BJ (cell line): ENCODE measurements at regions not wholly inside any gene's neighbourhood (a gene's known extent, or its start where the extent isn't known, plus 50 kb on each side); places are given as distances from the start of the nearest gene placed in this dataset.

Experiments used
- CTCF ChIA-PET: fragments of 350-600 bp; formaldehyde crosslinking; extraction: SDS; loops from one replicate; lab custom pipeline; 2021; ENCODE audit warnings: antibody characterized with exemption, inconsistent platforms; lab: Yijun Ruan, JAX
- POLR2A ChIA-PET: fragments of 300-600 bp; sonication (Branson Sonifier 250); formaldehyde crosslinking; extraction: SDS; loops from one replicate; lab custom pipeline; 2021; ENCODE audit warnings: antibody characterized with exemption; lab: Charles Lee
- DNase-seq: peaks from one replicate; pipeline ENCODE4 v3.0.0-alpha.2; 2011; ENCODE audit warnings: low read depth
- H3K27me3 ChIP-seq: 2 replicates; pipeline ENCODE4 v1.6.0; 2011; ENCODE audit warnings: low read length; ENCODE audit not compliant: control insufficient read depth, insufficient read depth
- H3K36me3 ChIP-seq: 2 replicates; pipeline ENCODE4 v1.5.1; 2011; ENCODE audit warnings: low read length; ENCODE audit not compliant: control insufficient read depth, insufficient read depth
- H3K4me3 ChIP-seq: 2 replicates; pipeline ENCODE4 v1.5.1; 2011; ENCODE audit warnings: low read depth, mild to moderate bottlenecking, control low read depth, low read length
- CTCF ChIP-seq: IDR thresholded peaks from 2 replicates; pipeline ENCODE4 v1.5.1; 2011; ENCODE audit warnings: low read depth, mild to moderate bottlenecking, control low read depth, inconsistent platforms, low read length, moderate library complexity; ENCODE audit not compliant: insufficient read depth

DNA sequence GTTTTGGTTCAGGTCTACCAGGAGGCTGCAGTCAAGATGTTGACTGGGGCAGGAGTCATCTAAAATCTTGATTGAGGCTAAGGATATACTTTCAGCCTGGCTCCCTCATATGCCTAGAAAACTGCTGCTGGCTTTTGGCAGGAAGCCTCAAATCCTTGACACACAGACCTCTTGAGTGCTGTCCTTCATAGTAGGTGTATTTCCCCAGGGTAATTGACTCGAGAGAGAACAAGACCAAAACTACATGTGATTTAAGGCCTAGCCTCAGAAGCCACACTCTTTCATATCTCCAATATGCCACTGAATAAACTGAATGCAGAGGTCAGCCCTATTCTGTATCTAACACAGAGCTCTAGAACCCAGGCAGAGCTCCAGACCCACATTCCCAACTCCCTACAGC lies 402.3 kb upstream of the ADAMTS16 start:
- Histone ChIP-seq H3K27me3 (no peaks in the 10 kb centered on the region), H3K4me3 (no peak overlapping the region), H3K36me3 (no peaks in the 10 kb centered on the region)
- no peak for TF ChIP-seq CTCF
- DNase-seq = no peak
- POLR2A ChIA-PET = no interaction called here
- CTCF ChIA-PET = no interaction called here

DNA sequence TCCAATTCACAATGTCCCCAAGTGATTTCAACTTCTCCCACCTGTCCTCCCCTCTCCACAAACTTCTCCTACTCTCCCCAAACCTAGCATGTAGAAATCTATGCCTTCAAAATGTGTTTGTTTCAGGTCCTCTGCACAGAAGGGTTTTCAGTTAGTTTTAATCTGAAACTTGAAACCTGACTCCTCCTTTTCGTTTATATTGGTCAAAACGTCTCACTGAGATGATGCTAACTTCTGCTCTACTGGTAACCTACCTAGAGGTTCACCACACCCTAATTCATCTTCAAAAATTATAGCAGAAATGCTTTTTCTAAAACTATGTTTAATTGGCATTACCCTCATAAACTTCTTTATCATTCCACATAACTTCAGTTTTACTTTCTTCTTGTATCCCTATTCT lies 401.8 kb upstream of the ADAMTS16 start:
- TF ChIP-seq CTCF = no peak
- Histone ChIP-seq H3K27me3 (no peaks in the 10 kb centered on the region), H3K4me3 (no peak overlapping the region), H3K36me3 (no peaks in the 10 kb centered on the region)
- no peak for DNase-seq
- ChIA-PET CTCF (no interaction called here), POLR2A (no interaction called here)

GRCh38 chr5:4740156-4740555 lies 400.0 kb upstream of the ADAMTS16 start:
- Histone ChIP-seq H3K27me3 (no peaks in the 10 kb centered on the region), H3K4me3 (no peak overlapping the region), H3K36me3 (no peaks in the 10 kb centered on the region)
- POLR2A ChIA-PET = no interaction called here
- TF ChIP-seq CTCF = no peak
- no peak for DNase-seq
- CTCF ChIA-PET = no interaction called here

DNA sequence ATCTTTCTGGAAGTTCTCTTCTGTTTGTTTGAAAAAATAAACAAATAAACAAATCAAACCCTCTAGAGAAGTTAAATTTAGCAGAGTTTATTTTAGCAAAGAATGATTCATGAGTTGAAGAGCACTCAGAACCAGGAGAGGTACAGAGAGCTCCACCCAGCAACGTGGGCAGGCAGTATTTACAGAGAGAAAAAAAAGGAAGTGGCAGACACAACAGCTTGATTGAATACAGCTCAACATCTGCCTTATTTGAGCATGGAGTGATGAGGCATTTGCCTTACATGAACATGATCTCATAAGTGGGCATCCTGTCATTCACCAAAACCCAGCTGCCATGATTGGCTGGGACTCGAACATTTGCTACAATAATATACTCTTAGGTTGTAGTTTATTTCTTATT lies 381.6 kb upstream of the ADAMTS16 start:
- Histone ChIP-seq H3K27me3 (no peaks in the 10 kb centered on the region), H3K36me3 (no peaks in the 10 kb centered on the region), H3K4me3 (no peak overlapping the region)
- no peak for DNase-seq
- POLR2A ChIA-PET = no interaction called here
- CTCF ChIA-PET = no interaction called here
- no peak for TF ChIP-seq CTCF

GRCh38 chr5:4758996-4759395 lies 381.1 kb upstream of the ADAMTS16 start:
- no peak for TF ChIP-seq CTCF
- Histone ChIP-seq H3K36me3 (no peaks in the 10 kb centered on the region), H3K4me3 (no peak overlapping the region), H3K27me3 (no peaks in the 10 kb centered on the region)
- POLR2A ChIA-PET = no interaction called here
- no peak for DNase-seq
- CTCF ChIA-PET = interaction anchor here (0.6 kb wide), 1 partner anchor 202 kb away, joined by 4 read pairs; no protein-coding TSS in a partner anchor
